H9 (cell line): ENCODE measurements at regions not wholly inside any gene's neighbourhood (a gene's known extent, or its start where the extent isn't known, plus 50 kb on each side); places are given as distances from the start of the nearest gene placed in this dataset.

Source experiments
- DNase-seq: peaks from one replicate; pipeline ENCODE4 v3.0.0-alpha.2; 2017
- H2AFZ ChIP-seq: one replicate; pipeline ENCODE4 v1.6.1; 2013; ENCODE audit warnings: mild to moderate bottlenecking, low read length, control low read depth, moderate library complexity
- H2AK5ac ChIP-seq: 2 replicates; pipeline ENCODE4 v1.6.1; 2013; ENCODE audit warnings: low read length, control low read depth, mixed read lengths; ENCODE audit not compliant: insufficient read length
- H2BK120ac ChIP-seq: one replicate; pipeline ENCODE4 v1.6.1; 2013; ENCODE audit warnings: low read depth, mild to moderate bottlenecking, low read length, control low read depth, inconsistent platforms; ENCODE audit not compliant: poor library complexity, severe bottlenecking
- H2BK12ac ChIP-seq: 2 replicates; pipeline ENCODE4 v1.6.1; 2013; ENCODE audit warnings: low read length, control low read depth, mixed read lengths, low read depth; ENCODE audit not compliant: insufficient read length
- H2BK15ac ChIP-seq: 2 replicates; pipeline ENCODE4 v1.6.1; 2013; ENCODE audit warnings: low read depth, low read length, control low read depth
- H2BK20ac ChIP-seq: one replicate; pipeline ENCODE4 v1.6.1; 2013; ENCODE audit warnings: low read depth, mild to moderate bottlenecking, low read length, control low read depth, inconsistent platforms; ENCODE audit not compliant: poor library complexity, severe bottlenecking
- H2BK5ac ChIP-seq: 2 replicates; pipeline ENCODE4 v1.6.1; 2013; ENCODE audit warnings: low read length, control low read depth, mixed read lengths; ENCODE audit not compliant: insufficient read length
- H3K14ac ChIP-seq: 2 replicates; pipeline ENCODE4 v1.6.1; 2013; ENCODE audit warnings: low read length, control low read depth; ENCODE audit not compliant: insufficient read depth
- H3K18ac ChIP-seq: 2 replicates; pipeline ENCODE4 v1.6.1; 2013; ENCODE audit warnings: low read depth, mild to moderate bottlenecking, mixed read lengths, low read length, control low read depth; ENCODE audit not compliant: insufficient read length
- H3K23ac ChIP-seq: 2 replicates; pipeline ENCODE4 v1.6.1; 2013; ENCODE audit warnings: low read length, control low read depth, mixed read lengths, low read depth; ENCODE audit not compliant: insufficient read length
- H3K23me2 ChIP-seq: 2 replicates; pipeline ENCODE4 v1.6.1; 2013; ENCODE audit warnings: low read depth, mild to moderate bottlenecking, mixed read lengths, low read length, control low read depth; ENCODE audit not compliant: insufficient read length, poor library complexity, severe bottlenecking
- H3K27ac ChIP-seq: 2 replicates; pipeline ENCODE4 v1.5.1; 2013; ENCODE audit warnings: low read length, control low read depth, mixed read lengths, low read depth; ENCODE audit not compliant: insufficient read length
- H3K27me3 ChIP-seq: 2 replicates; pipeline ENCODE4 v1.6.1; 2013; ENCODE audit warnings: low read length, control low read depth, inconsistent platforms; ENCODE audit not compliant: insufficient read depth
- H3K4ac ChIP-seq: 2 replicates; pipeline ENCODE4 v1.6.1; 2013; ENCODE audit warnings: low read depth, mild to moderate bottlenecking, control low read depth, inconsistent platforms, low read length, moderate library complexity
- H3K4me1 ChIP-seq: 2 replicates; pipeline ENCODE4 v1.6.1; 2013; ENCODE audit warnings: low read length, control low read depth, inconsistent platforms; ENCODE audit not compliant: insufficient read depth
- H3K4me2 ChIP-seq: 2 replicates; pipeline ENCODE4 v1.6.1; 2013; ENCODE audit warnings: low read length, control low read depth, mixed read lengths; ENCODE audit not compliant: insufficient read length, insufficient read depth
- H3K56ac ChIP-seq: 2 replicates; pipeline ENCODE4 v1.6.1; 2013; ENCODE audit warnings: low read depth, mild to moderate bottlenecking, mixed read lengths, low read length, control low read depth; ENCODE audit not compliant: insufficient read length
- H3K79me1 ChIP-seq: 2 replicates; pipeline ENCODE4 v1.6.1; 2013; ENCODE audit warnings: low read depth, mild to moderate bottlenecking, moderate library complexity, low read length, control low read depth, inconsistent platforms; ENCODE audit not compliant: insufficient read depth, poor library complexity, severe bottlenecking
- H3K79me2 ChIP-seq: 2 replicates; pipeline ENCODE4 v1.6.1; 2013; ENCODE audit warnings: low read length, control low read depth, inconsistent platforms; ENCODE audit not compliant: insufficient read depth
- H3K9ac ChIP-seq: 2 replicates; pipeline ENCODE4 v1.6.1; 2013; ENCODE audit warnings: low read length, control low read depth, mixed read lengths; ENCODE audit not compliant: insufficient read length; ENCODE audit errors: extremely low read depth
- H3K9me3 ChIP-seq: one replicate; pipeline ENCODE4 v1.6.1; 2013; ENCODE audit warnings: low read depth, low read length, inconsistent platforms; ENCODE audit not compliant: control insufficient read depth
- H3T11ph ChIP-seq: one replicate; pipeline ENCODE4 v1.6.1; 2013; ENCODE audit warnings: mild to moderate bottlenecking, low read length, control low read depth, inconsistent platforms
- H4K20me1 ChIP-seq: one replicate; pipeline ENCODE4 v1.6.1; 2013; ENCODE audit not compliant: control insufficient read depth, insufficient read length, insufficient read depth
- H4K5ac ChIP-seq: 2 replicates; pipeline ENCODE4 v1.6.1; 2013; ENCODE audit warnings: low read depth, mild to moderate bottlenecking, mixed read lengths, low read length, control low read depth; ENCODE audit not compliant: insufficient read length
- H4K8ac ChIP-seq: replicated peaks from 2 replicates; pipeline ENCODE4 v1.6.1; 2013; ENCODE audit warnings: low read length, control low read depth, mixed read lengths, low read depth; ENCODE audit not compliant: insufficient read length
- H4K91ac ChIP-seq: 2 replicates; pipeline ENCODE4 v1.6.1; 2013; ENCODE audit warnings: low read depth, mild to moderate bottlenecking, moderate library complexity, mixed read lengths, low read length, control low read depth; ENCODE audit not compliant: insufficient read length
- H3K27ac Mint-ChIP-seq, 3 experiments: 2 replicates in 2 of 3; 3 replicates in 1 of 3; pipeline ENCODE4 v1.8.0; 2020 to 2021; ENCODE audit warnings: mixed read lengths in 3 of 3, mild to moderate bottlenecking in 1 of 3, moderate library complexity in 1 of 3
- H3K27me3 Mint-ChIP-seq: 2 replicates; pipeline ENCODE4 v1.8.0; 2021; ENCODE audit warnings: low read depth, mild to moderate bottlenecking, moderate library complexity, mixed read lengths
- H3K36me3 Mint-ChIP-seq, 3 experiments: 2 replicates in 2 of 3; 3 replicates in 1 of 3; pipeline ENCODE4 v1.8.0; 2020 to 2021; ENCODE audit warnings: low read depth in 3 of 3, mixed read lengths in 3 of 3; ENCODE audit not compliant: insufficient read depth in 1 of 3
- H3K4me1 Mint-ChIP-seq, 2 experiments: 2 replicates each; pipeline ENCODE4 v1.8.0; 2020; ENCODE audit warnings: mixed read lengths in 2 of 2
- H3K4me3 Mint-ChIP-seq, 2 experiments: 2 replicates in 1 of 2; 3 replicates in 1 of 2; pipeline ENCODE4 v1.8.0; 2020 to 2021; ENCODE audit warnings: mild to moderate bottlenecking in 2 of 2, mixed read lengths in 2 of 2, moderate library complexity in 1 of 2
- H3K9me3 Mint-ChIP-seq, 2 experiments: 2 replicates in 1 of 2; 3 replicates in 1 of 2; pipeline ENCODE4 v1.8.0; 2020; ENCODE audit warnings: mild to moderate bottlenecking in 2 of 2, mixed read lengths in 2 of 2, moderate library complexity in 1 of 2
- CTCF ChIP-seq: fragments of 200-600 bp; sonication (generic); conservative IDR thresholded peaks from 3 replicates; pipeline ENCODE4 v1.8.0; 2021; ENCODE audit warnings: antibody characterized with exemption, mild to moderate bottlenecking
- WGBS: extraction: QIAGEN DNeasy Blood & Tissue Kit; methylation state at CpG from one replicate; pipeline ENCODE4 v1.1.7; 2013; ENCODE audit warnings: missing lambda C conversion rate, low lambda C conversion rate, mixed read lengths; ENCODE audit not compliant: insufficient read length; ENCODE audit errors: extremely low coverage; 5-methylcytosine and 5-hydroxymethylcytosine counted together

- no peak overlapping the region for H2AFZ ChIP-seq
- no peak overlapping the region for H3K27ac Mint-ChIP-seq
- H3K23me2 ChIP-seq = no peaks in the 10 kb centered on the region
- no peak overlapping the region for H3K4me3 Mint-ChIP-seq
- H3K27me3 Mint-ChIP-seq = no peaks in the 10 kb centered on the region
- H4K5ac ChIP-seq = no peak overlapping the region
- H2AK5ac ChIP-seq = no peak overlapping the region
- H3K18ac ChIP-seq = no peak overlapping the region
- H3K4me1 ChIP-seq = no peaks in the 10 kb centered on the region
- H3K36me3 Mint-ChIP-seq = no peaks in the 10 kb centered on the region
- no peak overlapping the region for H4K8ac ChIP-seq
- H3K4me1 Mint-ChIP-seq = 0 out of 4 replicates have a peak, but pooled peaks cover 0 to 5% of the 10 kb centered on the region in 2 experiments
- no peak for DNase-seq
- no peaks in the 10 kb centered on the region for H4K20me1 ChIP-seq
- no peaks in the 10 kb centered on the region for H3K79me1 ChIP-seq
- H3K14ac ChIP-seq = no peak overlapping the region
- H3K27ac ChIP-seq = no peak overlapping the region
- no CpG with 5 or more reads among the region's 3 CpGs for WGBS
- no peak overlapping the region for H3T11ph ChIP-seq
- no peak overlapping the region for H2BK120ac ChIP-seq
- H3K27me3 ChIP-seq = no peaks in the 10 kb centered on the region
- no peaks in the 10 kb centered on the region for H3K79me2 ChIP-seq
- no peak overlapping the region for H4K91ac ChIP-seq
- no peak overlapping the region for H2BK12ac ChIP-seq
- H3K9ac ChIP-seq = no peak overlapping the region
- no peak for TF ChIP-seq CTCF
- no peaks in the 10 kb centered on the region for H3K9me3 ChIP-seq
- no peak overlapping the region for H3K56ac ChIP-seq
- H3K4me2 ChIP-seq = no peak overlapping the region
- no peak overlapping the region for H2BK20ac ChIP-seq
- no peaks in the 10 kb centered on the region; a peak in 1 of 5 replicates for H3K9me3 Mint-ChIP-seq
- H2BK5ac ChIP-seq = no peak overlapping the region
- no peak overlapping the region for H3K23ac ChIP-seq
- H3K4ac ChIP-seq = no peak overlapping the region
- H2BK15ac ChIP-seq = no peak overlapping the region
Observed at GRCh38 chr10:3533296-3533695, 251.7 kb downstream of the KLF6 start.
